ENCODE measurements at regions not wholly inside any gene's neighbourhood (a gene's known extent, or its start where the extent isn't known, plus 50 kb on each side); places are given as distances from the start of the nearest gene placed in this dataset.
"Not testable (repeated sequence)": the region's sequence is repeated elsewhere in the genome, so short reads cannot be mapped to it uniquely, and the experiment has no call there.

DNA sequence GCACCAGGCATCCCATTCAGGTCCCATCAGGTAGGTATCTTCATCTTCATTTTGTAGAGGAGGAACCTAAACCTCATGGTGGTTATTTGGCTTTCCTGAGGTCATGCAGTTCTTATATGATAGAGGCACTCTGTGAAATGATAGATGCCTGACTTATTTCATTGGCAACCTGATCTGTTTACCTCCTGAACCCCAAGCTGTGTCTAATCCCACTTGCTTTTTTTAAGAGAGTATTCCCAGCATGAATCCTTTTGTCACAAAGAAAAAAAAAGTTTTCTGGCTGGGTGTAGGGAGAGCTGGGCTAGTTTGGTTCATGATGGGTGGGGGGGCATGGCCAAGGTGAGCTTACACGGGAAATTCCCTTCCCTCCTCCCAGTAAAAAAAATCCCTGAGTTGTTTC, 154.2 kb downstream of the TENT5C start:
- H3K4me3 ChIP-seq (ENCODE audit: low read depth, low read length), result no peak overlapping the region
- TF ChIP-seq, protein P1, sequence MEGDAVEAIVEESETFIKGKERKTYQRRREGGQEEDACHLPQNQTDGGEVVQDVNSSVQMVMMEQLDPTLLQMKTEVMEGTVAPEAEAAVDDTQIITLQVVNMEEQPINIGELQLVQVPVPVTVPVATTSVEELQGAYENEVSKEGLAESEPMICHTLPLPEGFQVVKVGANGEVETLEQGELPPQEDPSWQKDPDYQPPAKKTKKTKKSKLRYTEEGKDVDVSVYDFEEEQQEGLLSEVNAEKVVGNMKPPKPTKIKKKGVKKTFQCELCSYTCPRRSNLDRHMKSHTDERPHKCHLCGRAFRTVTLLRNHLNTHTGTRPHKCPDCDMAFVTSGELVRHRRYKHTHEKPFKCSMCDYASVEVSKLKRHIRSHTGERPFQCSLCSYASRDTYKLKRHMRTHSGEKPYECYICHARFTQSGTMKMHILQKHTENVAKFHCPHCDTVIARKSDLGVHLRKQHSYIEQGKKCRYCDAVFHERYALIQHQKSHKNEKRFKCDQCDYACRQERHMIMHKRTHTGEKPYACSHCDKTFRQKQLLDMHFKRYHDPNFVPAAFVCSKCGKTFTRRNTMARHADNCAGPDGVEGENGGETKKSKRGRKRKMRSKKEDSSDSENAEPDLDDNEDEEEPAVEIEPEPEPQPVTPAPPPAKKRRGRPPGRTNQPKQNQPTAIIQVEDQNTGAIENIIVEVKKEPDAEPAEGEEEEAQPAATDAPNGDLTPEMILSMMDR (IDR thresholded peaks at IDR 0.05; ENCODE audit: insufficient read depth, low read length), result no peak
- no peak for DNase-seq (ENCODE audit: low read depth)

DNA sequence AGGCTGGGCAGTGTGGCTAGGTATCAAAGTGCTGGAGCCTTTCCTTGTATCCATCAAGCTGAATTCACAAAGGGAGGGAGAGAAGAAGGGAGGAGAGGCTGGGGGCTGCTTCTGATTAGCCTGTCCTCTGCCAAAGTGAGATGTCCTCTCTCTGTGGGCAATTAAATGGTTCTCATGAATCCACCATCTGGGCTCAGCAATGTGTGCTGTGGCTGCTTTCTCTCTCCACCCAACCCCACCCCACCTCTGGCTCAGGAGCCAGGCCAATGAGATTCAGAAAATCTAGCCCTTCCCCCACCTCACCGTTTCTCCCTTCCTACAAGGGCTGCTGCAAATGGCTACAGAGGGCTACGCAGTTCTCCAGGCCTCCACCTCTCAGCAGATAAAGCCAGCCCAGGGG, 154.6 kb downstream of the TENT5C start:
- peak; percentile 11 for DNase-seq (ENCODE audit: low read depth)
- H3K4me3 ChIP-seq (ENCODE audit: low read depth, low read length), result no peak overlapping the region
- TF ChIP-seq, protein P1 (IDR thresholded peaks at IDR 0.05; ENCODE audit: insufficient read depth, low read length), result no peak

DNA sequence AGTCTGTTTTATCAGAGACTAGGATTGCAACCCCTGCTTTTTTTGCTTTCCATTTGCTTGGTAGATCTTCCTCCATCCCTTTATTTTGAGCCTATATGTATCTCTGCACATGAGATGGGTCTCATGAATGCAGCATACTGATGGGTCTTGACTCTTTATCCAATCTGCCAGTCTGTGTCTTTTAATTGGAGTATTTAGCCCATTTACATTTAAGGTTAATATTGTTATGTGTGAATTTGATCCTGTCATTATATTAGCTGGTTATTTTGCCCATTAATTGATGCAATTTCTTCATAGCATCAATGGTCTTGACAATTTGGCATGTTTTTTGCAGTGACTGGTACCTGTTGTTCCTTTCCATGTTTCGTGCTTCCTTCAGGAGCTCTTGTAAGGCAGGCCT, 161.7 kb downstream of the GDAP2 start:
- H3K4me3 ChIP-seq (ENCODE audit: low read depth, low read length); DNase-seq (ENCODE audit: low read depth): not testable (repeated sequence)

DNA sequence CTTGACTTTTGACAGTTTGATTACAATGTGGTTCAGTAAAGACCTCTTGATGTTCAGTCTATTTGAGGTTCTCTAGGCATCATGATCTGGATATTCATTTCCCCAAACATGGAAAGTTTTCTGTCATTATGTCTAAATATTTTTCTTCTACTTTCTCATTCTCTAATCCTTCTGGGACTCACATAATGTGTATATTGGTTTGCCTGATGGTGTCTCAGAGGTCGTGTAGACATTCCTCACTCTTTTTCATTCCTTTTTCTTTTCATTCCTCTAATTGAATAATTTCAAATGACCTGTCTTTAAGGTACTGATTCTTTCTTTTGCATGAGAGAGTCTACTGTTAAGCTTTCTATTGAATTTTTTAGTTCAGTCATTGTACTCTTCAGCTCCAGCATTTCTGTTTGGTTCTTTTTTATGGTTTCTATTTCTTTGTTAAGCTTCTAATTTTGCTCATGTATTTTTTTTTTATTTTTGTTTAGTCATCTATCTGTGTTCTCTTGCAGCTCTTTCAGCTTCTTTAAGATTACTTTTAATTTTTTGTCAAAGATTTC, 158.4 kb downstream of the GDAP2 start:
- DNase-seq (ENCODE audit: low read depth), result no peak
- TF ChIP-seq, protein P1 (IDR thresholded peaks at IDR 0.05; ENCODE audit: insufficient read depth, low read length), result no peak
- H3K4me3 ChIP-seq (ENCODE audit: low read depth, low read length), result no peak overlapping the region

DNA sequence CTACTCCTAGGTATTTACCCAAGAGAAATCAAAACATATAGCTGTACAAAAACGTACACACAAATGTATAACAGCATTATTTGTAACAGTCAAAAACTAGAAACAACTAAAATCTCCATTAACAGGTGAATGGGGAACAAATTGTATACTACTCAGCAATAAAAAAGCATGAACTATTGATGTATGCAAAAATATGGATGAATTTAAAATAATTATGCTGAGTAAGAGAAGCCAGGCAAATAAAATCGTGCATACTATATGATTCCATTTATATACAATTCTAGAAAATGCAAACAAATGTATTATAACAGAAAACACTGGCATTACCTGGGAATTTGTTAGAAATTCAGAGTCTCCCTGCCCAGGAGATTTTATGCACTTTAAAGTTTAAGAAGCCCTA, 150.1 kb downstream of the GDAP2 start:
- DNase-seq (ENCODE audit: low read depth), result no peak

DNA sequence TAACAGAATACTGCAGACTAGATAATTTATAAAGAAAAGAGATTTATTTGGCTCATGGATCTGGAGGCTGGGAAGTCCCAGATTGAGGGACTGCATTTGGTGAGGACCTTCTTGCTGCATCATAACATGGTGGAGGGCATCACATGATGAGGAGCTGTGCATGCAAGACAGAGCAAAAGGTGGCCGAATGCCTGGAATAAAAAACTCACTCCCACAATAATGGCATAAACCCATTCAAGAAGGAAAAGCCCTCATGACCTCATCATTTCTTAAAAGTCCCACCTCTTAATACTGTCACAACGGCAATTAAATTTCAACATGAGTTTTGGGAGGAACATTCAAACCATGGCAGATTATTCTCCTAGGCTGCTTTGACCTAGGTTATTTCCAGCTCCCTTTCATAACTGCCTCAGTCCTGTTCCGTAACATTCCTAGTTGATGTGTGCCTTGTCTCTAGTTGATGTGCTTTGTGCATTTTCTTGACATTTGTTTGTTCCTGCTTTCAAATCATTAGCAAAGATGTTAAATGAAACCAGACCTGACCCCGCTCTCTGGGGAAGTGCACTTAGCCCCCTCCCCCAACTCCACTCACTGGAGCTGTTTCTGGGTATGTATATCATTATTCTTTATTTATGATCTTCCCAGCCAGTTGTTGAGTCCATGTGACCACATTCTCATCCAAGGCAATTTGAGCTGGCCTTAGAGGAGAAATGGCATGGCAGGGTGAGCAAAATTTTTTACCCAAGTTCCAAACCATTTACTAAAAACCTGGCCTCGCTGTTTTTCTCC, 148.5 kb downstream of the GDAP2 start:
- TF ChIP-seq, protein P1 (IDR thresholded peaks at IDR 0.05; ENCODE audit: insufficient read depth, low read length), result no peak
- peak; percentile 28 for DNase-seq (ENCODE audit: low read depth)
- H3K4me3 ChIP-seq (ENCODE audit: low read depth, low read length), result no peak overlapping the region

More for the DNA sequence above, 150.1 kb downstream of the GDAP2 start:
- TF ChIP-seq, protein P1 (IDR thresholded peaks at IDR 0.05; ENCODE audit: insufficient read depth, low read length), result no peak
- H3K4me3 ChIP-seq (ENCODE audit: low read depth, low read length), result no peak overlapping the region

DNA sequence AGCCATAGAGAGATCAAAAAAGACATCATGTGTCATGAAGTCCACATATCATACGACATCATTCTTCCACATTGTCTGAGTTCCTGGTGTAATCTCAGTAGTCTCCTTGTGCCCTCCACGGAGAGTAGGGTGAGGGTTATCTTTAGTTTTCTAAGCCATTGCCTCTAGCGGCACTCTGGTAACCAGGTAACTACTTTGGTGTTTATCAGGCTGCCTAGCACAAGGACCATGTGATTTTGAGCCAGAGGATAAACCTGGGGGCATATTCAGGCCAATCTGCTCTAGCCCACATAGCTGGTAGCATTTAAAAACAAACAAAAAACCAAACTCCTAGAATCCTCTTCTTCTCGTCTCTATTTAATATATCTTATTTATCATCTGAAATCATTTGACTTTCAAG, 147.4 kb downstream of the GDAP2 start:
- no peak for DNase-seq (ENCODE audit: low read depth)
- H3K4me3 ChIP-seq (ENCODE audit: low read depth, low read length), result no peak overlapping the region
- TF ChIP-seq, protein P1 (IDR thresholded peaks at IDR 0.05; ENCODE audit: insufficient read depth, low read length), result no peak
